ENCODE measurements at regions not wholly inside any gene's neighbourhood (a gene's known extent, or its start where the extent isn't known, plus 50 kb on each side); places are given as distances from the start of the nearest gene placed in this dataset.

DNA sequence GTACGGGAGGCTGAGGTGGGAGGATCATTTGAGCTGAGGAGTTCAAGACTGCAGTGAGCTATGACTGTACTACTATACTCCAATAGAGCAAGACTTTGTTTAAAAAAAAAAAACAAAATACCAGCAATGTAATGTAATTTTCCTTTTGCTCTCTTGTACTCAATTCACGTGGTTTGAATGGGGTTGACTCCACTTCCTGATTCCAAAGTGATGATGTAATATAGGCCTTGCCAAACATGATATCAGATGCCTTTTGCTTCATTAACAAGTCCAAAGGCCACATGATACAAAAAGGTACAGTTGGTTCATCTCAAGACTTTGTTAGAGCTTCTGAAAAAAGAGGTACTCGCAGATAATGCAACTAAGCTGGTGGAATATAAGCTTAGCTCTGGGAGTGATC lies 321.8 kb downstream of the ZEB2 start:
- TF ChIP-seq, protein P1, sequence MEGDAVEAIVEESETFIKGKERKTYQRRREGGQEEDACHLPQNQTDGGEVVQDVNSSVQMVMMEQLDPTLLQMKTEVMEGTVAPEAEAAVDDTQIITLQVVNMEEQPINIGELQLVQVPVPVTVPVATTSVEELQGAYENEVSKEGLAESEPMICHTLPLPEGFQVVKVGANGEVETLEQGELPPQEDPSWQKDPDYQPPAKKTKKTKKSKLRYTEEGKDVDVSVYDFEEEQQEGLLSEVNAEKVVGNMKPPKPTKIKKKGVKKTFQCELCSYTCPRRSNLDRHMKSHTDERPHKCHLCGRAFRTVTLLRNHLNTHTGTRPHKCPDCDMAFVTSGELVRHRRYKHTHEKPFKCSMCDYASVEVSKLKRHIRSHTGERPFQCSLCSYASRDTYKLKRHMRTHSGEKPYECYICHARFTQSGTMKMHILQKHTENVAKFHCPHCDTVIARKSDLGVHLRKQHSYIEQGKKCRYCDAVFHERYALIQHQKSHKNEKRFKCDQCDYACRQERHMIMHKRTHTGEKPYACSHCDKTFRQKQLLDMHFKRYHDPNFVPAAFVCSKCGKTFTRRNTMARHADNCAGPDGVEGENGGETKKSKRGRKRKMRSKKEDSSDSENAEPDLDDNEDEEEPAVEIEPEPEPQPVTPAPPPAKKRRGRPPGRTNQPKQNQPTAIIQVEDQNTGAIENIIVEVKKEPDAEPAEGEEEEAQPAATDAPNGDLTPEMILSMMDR (IDR thresholded peaks at IDR 0.05) = no peak
- no peak for TF ChIP-seq POLR2A (IDR thresholded peaks at IDR 0.05)

Measured in Peyer's patch (tissue), 4 donors.